Lower leg skin (tissue), 3 donors: ENCODE measurements at regions not wholly inside any gene's neighbourhood (a gene's known extent, or its start where the extent isn't known, plus 50 kb on each side); places are given as distances from the start of the nearest gene placed in this dataset.

Experiments
- CTCF ChIP-seq, 3 donors: fragments of 450-650 bp; IDR thresholded peaks; one replicate each; pipeline ENCODE4 v1.5.1; 2016; ENCODE audit warnings: antibody characterized with exemption in 3 of 3, mild to moderate bottlenecking in 3 of 3, moderate library complexity in 2 of 3
- POLR2A ChIP-seq, 2 donors: fragments of 450-650 bp; IDR thresholded peaks; one replicate each; pipeline ENCODE4 v1.6.1; 2016 to 2017; ENCODE audit warnings: antibody characterized with exemption in 2 of 2, mild to moderate bottlenecking in 1 of 2, moderate library complexity in 1 of 2

GRCh38 chr2:160650196-160651118, 156.8 kb upstream of the RBMS1 start:
- TF ChIP-seq CTCF (IDR thresholded peaks at IDR 0.05) (no peak), POLR2A (IDR thresholded peaks at IDR 0.05) (no peak)
